Right lobe of liver (tissue), 6 donors: ENCODE measurements at regions not wholly inside any gene's neighbourhood (a gene's known extent, or its start where the extent isn't known, plus 50 kb on each side); places are given as distances from the start of the nearest gene placed in this dataset.
"Not testable (repeated sequence)": the region's sequence is repeated elsewhere in the genome, so short reads cannot be mapped to it uniquely, and the experiment has no call there.

Experiments used
- ATAC-seq, 4 donors: fragments of 200-7000 bp; cut with Tn5 transposase; one replicate each; pipeline ENCODE4 v1.9.1; 2020; ENCODE audit warnings: mild to moderate bottlenecking in 4 of 4, moderate library complexity in 4 of 4
- DNase-seq, 3 donors: peaks; one replicate each; pipeline ENCODE4 v3.0.0-alpha.2; 2020
- H3K27ac ChIP-seq, 3 donors: fragments of 200-600 bp; one replicate each; pipeline ENCODE4 v1.8.0; 2022
- H3K27me3 ChIP-seq, 2 donors: fragments of 200-600 bp; one replicate each; pipeline ENCODE4 v1.8.0; 2022
- H3K36me3 ChIP-seq, 4 donors: fragments of 200-600 bp; sonication (generic) in 1 of 4; one replicate each; pipeline versions ENCODE4 v1.5.1 to v1.8.0; 2017 to 2022; ENCODE audit warnings: control low read depth in 1 of 4
- H3K4me1 ChIP-seq, 4 donors: fragments of 200-600 bp; sonication (generic) in 1 of 4; one replicate each; pipeline versions ENCODE4 v1.5.1 to v1.8.0; 2017 to 2022; ENCODE audit warnings: control low read depth in 1 of 4
- H3K4me3 ChIP-seq, 3 donors: fragments of 200-600 bp; one replicate each; pipeline ENCODE4 v1.8.0; 2022
- H3K9me3 ChIP-seq, 4 donors: fragments of 200-600 bp; sonication (generic) in 1 of 4; one replicate each; pipeline versions ENCODE4 v1.5.1 to v1.8.0; 2017 to 2022; ENCODE audit warnings: control low read depth in 1 of 4
- POLR2A ChIP-seq: fragments of 450-650 bp; IDR thresholded peaks from one replicate; pipeline ENCODE4 v1.6.1; 2017; ENCODE audit warnings: antibody characterized with exemption, mild to moderate bottlenecking
- WGBS: methylation state at CpG from one replicate; pipeline ENCODE4 v1.1.6; 2018; ENCODE audit warnings: low coverage, low lambda C conversion rate; ENCODE audit not compliant: insufficient coverage; ENCODE audit errors: missing lambda C conversion rate; 5-methylcytosine and 5-hydroxymethylcytosine counted together
- intact Hi-C, 2 donors: fragments of 100-400 bp; cut with DNase I; formaldehyde crosslinking; loops; one replicate each; pipeline versions ENCODE4 v1.11.2 to v1.14.1; 2022
- TF ChIP-seq, protein P1 (sequence below), 4 donors: fragments of 200-600 bp in 3 of 4; fragments of 450-650 bp in 1 of 4; IDR thresholded peaks; one replicate each; pipeline versions ENCODE4 v1.5.1 to v1.8.0; 2016 to 2022; ENCODE audit warnings: antibody characterized with exemption in 4 of 4, mild to moderate bottlenecking in 2 of 4
- donor health status: DM: no; HTN: yes; CAD: no.
- donor health status: DM: no; HTN: no; CAD: no.
- donor health status: DM: no; HTN: no; CAD: no.
- donor health status: DM: no; HTN: yes; CAD: no.
- donor health status: DM: no; HTN: yes; CAD: no.

DNA sequence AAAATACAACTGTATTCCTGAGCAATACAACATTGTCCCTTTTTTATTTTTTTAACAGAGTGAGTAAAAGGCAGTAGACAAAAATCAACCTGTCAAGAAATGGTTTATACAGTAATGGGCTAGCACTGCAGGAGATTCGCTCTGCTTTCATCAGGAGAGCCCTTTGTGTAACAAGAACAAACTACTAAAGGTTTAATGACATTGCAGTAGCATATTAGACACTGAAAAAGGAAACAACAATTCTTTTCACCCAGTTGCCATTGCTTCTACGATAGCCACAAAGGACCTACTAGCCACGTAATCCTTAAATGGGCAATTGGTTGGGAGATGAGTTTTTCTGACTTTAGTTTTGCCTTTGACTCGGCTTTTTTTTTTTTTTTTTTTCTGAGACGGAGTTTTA is 319.8 kb upstream of the TRPM3 start:
- Histone ChIP-seq H3K27ac (no peak overlapping the region), H3K36me3 (no peaks in the 10 kb centered on the region), H3K27me3 (peaks cover 0 to 5% of the 10 kb centered on the region in 2 donors), H3K4me3 (no peak overlapping the region), H3K9me3 (no peaks in the 10 kb centered on the region), H3K4me1 (no peaks in the 10 kb centered on the region)
- WGBS: 78% methylated on average over 5 of the region's 5 CpGs
- ATAC-seq: no peak
- intact Hi-C loops: no loop called here
- TF ChIP-seq, protein P1, sequence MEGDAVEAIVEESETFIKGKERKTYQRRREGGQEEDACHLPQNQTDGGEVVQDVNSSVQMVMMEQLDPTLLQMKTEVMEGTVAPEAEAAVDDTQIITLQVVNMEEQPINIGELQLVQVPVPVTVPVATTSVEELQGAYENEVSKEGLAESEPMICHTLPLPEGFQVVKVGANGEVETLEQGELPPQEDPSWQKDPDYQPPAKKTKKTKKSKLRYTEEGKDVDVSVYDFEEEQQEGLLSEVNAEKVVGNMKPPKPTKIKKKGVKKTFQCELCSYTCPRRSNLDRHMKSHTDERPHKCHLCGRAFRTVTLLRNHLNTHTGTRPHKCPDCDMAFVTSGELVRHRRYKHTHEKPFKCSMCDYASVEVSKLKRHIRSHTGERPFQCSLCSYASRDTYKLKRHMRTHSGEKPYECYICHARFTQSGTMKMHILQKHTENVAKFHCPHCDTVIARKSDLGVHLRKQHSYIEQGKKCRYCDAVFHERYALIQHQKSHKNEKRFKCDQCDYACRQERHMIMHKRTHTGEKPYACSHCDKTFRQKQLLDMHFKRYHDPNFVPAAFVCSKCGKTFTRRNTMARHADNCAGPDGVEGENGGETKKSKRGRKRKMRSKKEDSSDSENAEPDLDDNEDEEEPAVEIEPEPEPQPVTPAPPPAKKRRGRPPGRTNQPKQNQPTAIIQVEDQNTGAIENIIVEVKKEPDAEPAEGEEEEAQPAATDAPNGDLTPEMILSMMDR (IDR thresholded peaks at IDR 0.05): no peak
- no peak for TF ChIP-seq POLR2A
- no peak for DNase-seq

- Histone ChIP-seq H3K27me3 (peaks cover 0 to 4% of the 10 kb centered on the region in 2 donors), H3K36me3 (no peaks in the 10 kb centered on the region), H3K4me1 (no peaks in the 10 kb centered on the region), H3K27ac (no peak overlapping the region), H3K9me3 (no peaks in the 10 kb centered on the region), H3K4me3 (no peak overlapping the region)
- 77% methylated on average over 3 of the region's 3 CpGs for WGBS
- no peak for DNase-seq
- intact Hi-C loops: no loop called here
- ATAC-seq: no peak
- TF ChIP-seq, protein P1 (IDR thresholded peaks at IDR 0.05): no peak
- TF ChIP-seq POLR2A: no peak
Measured at GRCh38 chr9:71431931-71432330, 310.5 kb upstream of the TRPM3 start.

DNA sequence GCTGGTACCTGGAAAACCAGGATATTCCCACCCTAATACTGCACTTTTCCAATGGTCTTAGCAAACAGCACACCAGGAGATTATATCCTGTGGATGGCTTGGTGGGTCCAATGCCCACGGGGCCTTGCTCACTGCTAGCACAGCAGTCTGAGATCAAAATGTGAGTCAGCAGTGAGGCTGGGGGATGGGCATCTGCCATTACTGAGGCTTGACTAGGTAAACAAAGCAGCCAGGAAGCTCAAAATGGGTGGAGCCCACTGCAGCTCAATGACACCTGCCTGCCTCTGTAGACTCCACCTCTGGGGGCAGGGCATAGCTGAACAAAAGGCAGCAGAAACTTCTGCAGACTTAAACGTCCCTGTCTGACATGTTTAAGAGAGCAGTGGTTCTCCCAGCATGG is 285.9 kb upstream of the TRPM3 start:
- H3K9me3 ChIP-seq, ATAC-seq, H3K36me3 ChIP-seq, H3K27ac ChIP-seq, H3K27me3 ChIP-seq, H3K4me3 ChIP-seq, intact Hi-C loops, H3K4me1 ChIP-seq, DNase-seq: not testable (repeated sequence)
- 17% methylated on average over 1 of the region's 2 CpGs for WGBS

- no peak overlapping the region for H3K4me3 ChIP-seq
- no peak for TF ChIP-seq POLR2A
- TF ChIP-seq, protein P1 (IDR thresholded peaks at IDR 0.05): no peak
- H3K27ac ChIP-seq: no peak overlapping the region
- H3K27me3 ChIP-seq: no peaks in the 10 kb centered on the region
- H3K9me3 ChIP-seq: no peaks in the 10 kb centered on the region
- 82% methylated on average over 1 of the region's 1 CpG for WGBS
- H3K36me3 ChIP-seq: no peaks in the 10 kb centered on the region
- ATAC-seq: no peak
- no peaks in the 10 kb centered on the region for H3K4me1 ChIP-seq
- intact Hi-C loops: no loop called here
- DNase-seq: no peak
Measured at GRCh38 chr9:71403106-71403505, 281.7 kb upstream of the TRPM3 start.

- no peak overlapping the region for H3K4me3 ChIP-seq
- intact Hi-C loops: no loop called here
- H3K36me3 ChIP-seq: no peaks in the 10 kb centered on the region
- H3K9me3 ChIP-seq: no peaks in the 10 kb centered on the region
- H3K4me1 ChIP-seq: no peaks in the 10 kb centered on the region
- no peak for TF ChIP-seq POLR2A
- TF ChIP-seq, protein P1 (IDR thresholded peaks at IDR 0.05): no peak
- H3K27me3 ChIP-seq: no peaks in the 10 kb centered on the region
- H3K27ac ChIP-seq: no peak overlapping the region
- DNase-seq (no peak), ATAC-seq (no peak)
- 57% methylated on average over 3 of the region's 3 CpGs for WGBS
Measured at GRCh38 chr9:71393005-71393404, 271.6 kb upstream of the TRPM3 start.
